ENCODE measurements at regions not wholly inside any gene's neighbourhood (a gene's known extent, or its start where the extent isn't known, plus 50 kb on each side); places are given as distances from the start of the nearest gene placed in this dataset.

GRCh38 chr1:20432341-20432740 lies 53.7 kb downstream of the CAMK2N1 start:
- Histone ChIP-seq H3K27me3 (no peaks in the 10 kb centered on the region), H3K36me3 (no peaks in the 10 kb centered on the region), H3K9ac (no peak overlapping the region)

GRCh38 chr1:20431176-20431460 lies 54.9 kb downstream of the CAMK2N1 start:
- no peak for TF ChIP-seq Cebpa-rat (IDR thresholded peaks at IDR 0.05)
- no peaks in the 10 kb centered on the region for H3K36me3 ChIP-seq
- H3K27ac ChIP-seq: no peak overlapping the region
- H3K4me2 ChIP-seq: no peak overlapping the region
- H4K20me1 ChIP-seq: no peaks in the 10 kb centered on the region; a peak in 1 of 22 replicates
- H3K4me3 ChIP-seq: no peak overlapping the region
- no peaks in the 10 kb centered on the region; a peak in 1 of 22 replicates for H3K9me3 ChIP-seq (replicated peaks in 1 of 11)
- H3K9ac ChIP-seq: no peak overlapping the region
- no peaks in the 10 kb centered on the region for H3K27me3 ChIP-seq
- peaks cover 0 to 21% (median 2%) of the 10 kb centered on the region in 10 experiments; a peak in 8 of 20 replicates for H3K4me1 ChIP-seq

More at GRCh38 chr1:20432341-20432740, 53.7 kb downstream of the CAMK2N1 start:
- Histone ChIP-seq H3K27ac (no peak overlapping the region), H3K9me3 (replicated peaks in 1 of 11) (no peaks in the 10 kb centered on the region; a peak in 1 of 22 replicates), H3K4me1 (peaks cover 0 to 10% (median 3%) of the 10 kb centered on the region in 10 experiments; a peak in 11 of 20 replicates), H3K4me2 (no peak overlapping the region), H3K4me3 (no peak overlapping the region), H4K20me1 (no peaks in the 10 kb centered on the region; a peak in 1 of 22 replicates)
- TF ChIP-seq Cebpa-rat (IDR thresholded peaks at IDR 0.05): no peak

GRCh38 chr1:20430355-20431175 lies 55.4 kb downstream of the CAMK2N1 start:
- H3K4me2 ChIP-seq: no peak overlapping the region
- H3K27ac ChIP-seq: no peak overlapping the region
- H4K20me1 ChIP-seq: no peaks in the 10 kb centered on the region
- H3K9me3 ChIP-seq (replicated peaks in 1 of 11): peaks cover 0 to 4% (median 2%) of the 10 kb centered on the region in 11 experiments; a peak in 3 of 22 replicates
- no peak overlapping the region for H3K4me3 ChIP-seq
- H3K9ac ChIP-seq: no peak overlapping the region
- no peaks in the 10 kb centered on the region for H3K27me3 ChIP-seq
- peaks cover 0 to 21% (median 2%) of the 10 kb centered on the region in 10 experiments; a peak in 8 of 20 replicates for H3K4me1 ChIP-seq
- no peak for TF ChIP-seq Cebpa-rat (IDR thresholded peaks at IDR 0.05)
- no peaks in the 10 kb centered on the region for H3K36me3 ChIP-seq

- TF ChIP-seq Cebpa-rat (IDR thresholded peaks at IDR 0.05): no peak
- Histone ChIP-seq H3K27me3 (no peaks in the 10 kb centered on the region), H3K9me3 (replicated peaks in 1 of 11) (peaks cover 0 to 14% (median 7%) of the 10 kb centered on the region in 11 experiments; a peak in 15 of 22 replicates), H3K4me3 (no peak overlapping the region), H3K36me3 (no peaks in the 10 kb centered on the region), H3K9ac (no peak overlapping the region), H3K4me2 (no peak overlapping the region), H3K27ac (no peak overlapping the region), H3K4me1 (peaks cover 0 to 21% (median 2%) of the 10 kb centered on the region in 10 experiments; a peak in 8 of 20 replicates), H4K20me1 (no peaks in the 10 kb centered on the region)
Observed at GRCh38 chr1:20429296-20429695, 56.7 kb downstream of the CAMK2N1 start.

GRCh38 chr1:20428841-20429240 lies 57.2 kb downstream of the CAMK2N1 start:
- TF ChIP-seq Cebpa-rat (IDR thresholded peaks at IDR 0.05): no peak
- Histone ChIP-seq H3K4me2 (no peak overlapping the region), H3K4me1 (peaks cover 0 to 21% (median 1%) of the 10 kb centered on the region in 10 experiments; a peak in 8 of 20 replicates), H3K9me3 (replicated peaks in 1 of 11) (peaks cover 0 to 19% (median 10%) of the 10 kb centered on the region in 11 experiments; a peak in 17 of 22 replicates), H3K9ac (no peak overlapping the region), H3K4me3 (no peak overlapping the region), H4K20me1 (no peaks in the 10 kb centered on the region), H3K36me3 (no peaks in the 10 kb centered on the region), H3K27ac (no peak overlapping the region), H3K27me3 (no peaks in the 10 kb centered on the region)

- peaks cover 0 to 21% (median 0%) of the 10 kb centered on the region in 10 experiments; a peak in 7 of 20 replicates for H3K4me1 ChIP-seq
- no peak for TF ChIP-seq Cebpa-rat (IDR thresholded peaks at IDR 0.05)
- H3K4me2 ChIP-seq: peak overlapping the region in 4 of 11 experiments; percentile 9 to 75 (median 63); a peak in 7 of 22 replicates
- no peaks in the 10 kb centered on the region for H3K36me3 ChIP-seq
- peak overlapping the region in 1 of 11 experiments; percentile 39; a peak in 2 of 22 replicates for H3K27ac ChIP-seq
- H3K9me3 ChIP-seq (replicated peaks in 1 of 11): peaks cover 19 to 38% (median 28%) of the 10 kb centered on the region in 11 experiments
- H3K4me3 ChIP-seq: no peak overlapping the region
- H3K27me3 ChIP-seq: no peaks in the 10 kb centered on the region
- H4K20me1 ChIP-seq: no peaks in the 10 kb centered on the region
- H3K9ac ChIP-seq: no peak overlapping the region
Observed at GRCh38 chr1:20426923-20427322, 59.1 kb downstream of the CAMK2N1 start.

- peak overlapping the region in 3 of 11 experiments; percentile 58 to 75 (median 68); a peak in 6 of 22 replicates for H3K4me2 ChIP-seq
- peak overlapping the region in 1 of 11 experiments; percentile 39; a peak in 2 of 22 replicates for H3K27ac ChIP-seq
- no peak overlapping the region for H3K9ac ChIP-seq
- peaks cover 21 to 44% (median 29%) of the 10 kb centered on the region in 11 experiments for H3K9me3 ChIP-seq (replicated peaks in 1 of 11)
- H3K27me3 ChIP-seq: no peaks in the 10 kb centered on the region
- H3K36me3 ChIP-seq: no peaks in the 10 kb centered on the region
- H4K20me1 ChIP-seq: no peaks in the 10 kb centered on the region
- TF ChIP-seq Cebpa-rat (IDR thresholded peaks at IDR 0.05): no peak
- peaks cover 0 to 21% (median 0%) of the 10 kb centered on the region in 10 experiments; a peak in 7 of 20 replicates for H3K4me1 ChIP-seq
- H3K4me3 ChIP-seq: no peak overlapping the region
Observed at GRCh38 chr1:20426371-20426770, 59.6 kb downstream of the CAMK2N1 start.

- H3K36me3 ChIP-seq: no peaks in the 10 kb centered on the region
- H3K4me2 ChIP-seq: no peak overlapping the region
- H3K4me3 ChIP-seq: no peak overlapping the region
- no peak for TF ChIP-seq Cebpa-rat (IDR thresholded peaks at IDR 0.05)
- no peak overlapping the region for H3K27ac ChIP-seq
- peaks cover 21 to 45% (median 29%) of the 10 kb centered on the region in 11 experiments for H3K9me3 ChIP-seq (replicated peaks in 1 of 11)
- H4K20me1 ChIP-seq: no peaks in the 10 kb centered on the region
- H3K27me3 ChIP-seq: no peaks in the 10 kb centered on the region
- H3K9ac ChIP-seq: no peak overlapping the region
- peaks cover 0 to 21% (median 0%) of the 10 kb centered on the region in 10 experiments; a peak in 7 of 20 replicates for H3K4me1 ChIP-seq
Observed at GRCh38 chr1:20425622-20426021, 60.4 kb downstream of the CAMK2N1 start.

- no peak overlapping the region for H3K4me2 ChIP-seq
- no peaks in the 10 kb centered on the region for H4K20me1 ChIP-seq
- H3K4me1 ChIP-seq: peaks cover 0 to 16% (median 0%) of the 10 kb centered on the region in 10 experiments; a peak in 7 of 20 replicates
- no peaks in the 10 kb centered on the region for H3K36me3 ChIP-seq
- H3K9me3 ChIP-seq (replicated peaks in 1 of 11): peaks cover 21 to 45% (median 29%) of the 10 kb centered on the region in 11 experiments
- no peaks in the 10 kb centered on the region for H3K27me3 ChIP-seq
- H3K27ac ChIP-seq: no peak overlapping the region
- no peak overlapping the region for H3K4me3 ChIP-seq
- no peak overlapping the region for H3K9ac ChIP-seq
- TF ChIP-seq Cebpa-rat (IDR thresholded peaks at IDR 0.05): no peak
Observed at GRCh38 chr1:20423169-20423795, 62.7 kb downstream of the CAMK2N1 start.
